Adrenal gland (tissue), 9 donors: ENCODE measurements at regions not wholly inside any gene's neighbourhood (a gene's known extent, or its start where the extent isn't known, plus 50 kb on each side); places are given as distances from the start of the nearest gene placed in this dataset.
"Not testable (repeated sequence)": the region's sequence is repeated elsewhere in the genome, so short reads cannot be mapped to it uniquely, and the experiment has no call there.

Experiments used
- DNase-seq, 7 donors: peaks; one replicate each; pipeline ENCODE4 v3.0.0-alpha.2; 2019 to 2020
- H3K27ac ChIP-seq, 5 donors: fragments of 200-600 bp; sonication (generic) in 4 of 5; 1 replicate in 3 of 5; 2 replicates in 2 of 5; pipeline versions ENCODE4 v1.5.1 to v1.8.0; 2016 to 2020; ENCODE audit warnings: mild to moderate bottlenecking in 1 of 5
- H3K27me3 ChIP-seq: fragments of 200-600 bp; 2 replicates; pipeline ENCODE4 v1.8.0; 2021
- H3K36me3 ChIP-seq, 2 donors: fragments of 200-600 bp; replicated peaks in 1 of 2; 1 replicate in 1 of 2; 2 replicates in 1 of 2; pipeline versions ENCODE4 v1.5.1 to v1.8.0; 2018 to 2022
- H3K4me1 ChIP-seq, 2 donors: fragments of 200-600 bp; replicated peaks in 1 of 2; 1 replicate in 1 of 2; 2 replicates in 1 of 2; pipeline versions ENCODE4 v1.5.1 to v1.8.0; 2018 to 2021
- H3K4me3 ChIP-seq, 4 donors: fragments of 200-600 bp; sonication (generic) in 3 of 4; one replicate each; pipeline ENCODE4 v1.5.1; 2016 to 2018
- H3K9me3 ChIP-seq, 3 donors: fragments of 200-600 bp; sonication (generic) in 1 of 3; replicated peaks in 1 of 3; 1 replicate in 2 of 3; 2 replicates in 1 of 3; pipeline versions ENCODE4 v1.5.1 to v1.8.0; 2016 to 2021
- CTCF ChIP-seq, 6 experiments: fragments of 450-650 bp in 4 of 6; fragments of 200-600 bp in 2 of 6; sonication (generic) in 1 of 6; IDR thresholded peaks; 1 replicate in 5 of 6; 2 replicates in 1 of 6; pipeline versions ENCODE4 v1.5.1 to v1.8.0; 2016 to 2021; ENCODE audit warnings: antibody characterized with exemption in 6 of 6, mild to moderate bottlenecking in 2 of 6, moderate library complexity in 1 of 6
- POLR2A ChIP-seq, 2 donors: fragments of 450-650 bp; IDR thresholded peaks; one replicate each; pipeline ENCODE4 v1.6.1; 2017; ENCODE audit warnings: antibody characterized with exemption in 2 of 2, mild to moderate bottlenecking in 2 of 2, moderate library complexity in 1 of 2
- WGBS, 4 donors: extraction: QIAGEN DNeasy Blood & Tissue Kit in 2 of 4; methylation state at CpG; one replicate each; pipeline versions ENCODE4 v1.1.5 to v1.1.7; 2013 to 2017; 5-methylcytosine and 5-hydroxymethylcytosine counted together
- intact Hi-C, 2 donors: fragments of 100-400 bp; cut with DNase I; formaldehyde crosslinking; loops; one replicate each; pipeline versions ENCODE4 v1.14.1 to v1.15.0; 2022 to 2023
- donor health status: healthy with polysubstance abuse.
- donor health status: Bipolar disorder and iron deficiency.
- donor health status: DM: yes; HTN: yes; CAD: no.
- donor health status: DM: no; HTN: no; CAD: no.
- donor health status: DM: no; HTN: no; CAD: no.

- Histone ChIP-seq H3K4me1 (no peaks in the 10 kb centered on the region), H3K36me3 (no peaks in the 10 kb centered on the region), H3K9me3 (no peaks in the 10 kb centered on the region), H3K4me3 (no peak overlapping the region), H3K27me3 (no peaks in the 10 kb centered on the region), H3K27ac (no peak overlapping the region)
- intact Hi-C loops: no loop called here
- DNase-seq: no peak
- WGBS, 4 donors: 32 to 71% (median 50%) methylated on average over 3 of the region's 3 CpGs
- no peak for TF ChIP-seq POLR2A (IDR thresholded peaks at IDR 0.05)
These were observed 946.6 kb downstream of the STIM2 start for GRCh38 chr4:27807207-27807606.

GRCh38 chr4:27811948-27812347 is 951.3 kb downstream of the STIM2 start:
- Histone ChIP-seq H3K27me3 (no peaks in the 10 kb centered on the region), H3K9me3 (no peaks in the 10 kb centered on the region), H3K36me3 (no peaks in the 10 kb centered on the region), H3K27ac (no peak overlapping the region), H3K4me3 (no peak overlapping the region), H3K4me1 (no peaks in the 10 kb centered on the region)
- TF ChIP-seq CTCF (IDR thresholded peaks at IDR 0.05): no peak
- no peak for TF ChIP-seq POLR2A (IDR thresholded peaks at IDR 0.05)
- 71 to 79% (median 73%) methylated on average over 3 of the region's 3 CpGs for WGBS, 4 donors
- intact Hi-C loops: no loop called here
- no peak for DNase-seq

DNA sequence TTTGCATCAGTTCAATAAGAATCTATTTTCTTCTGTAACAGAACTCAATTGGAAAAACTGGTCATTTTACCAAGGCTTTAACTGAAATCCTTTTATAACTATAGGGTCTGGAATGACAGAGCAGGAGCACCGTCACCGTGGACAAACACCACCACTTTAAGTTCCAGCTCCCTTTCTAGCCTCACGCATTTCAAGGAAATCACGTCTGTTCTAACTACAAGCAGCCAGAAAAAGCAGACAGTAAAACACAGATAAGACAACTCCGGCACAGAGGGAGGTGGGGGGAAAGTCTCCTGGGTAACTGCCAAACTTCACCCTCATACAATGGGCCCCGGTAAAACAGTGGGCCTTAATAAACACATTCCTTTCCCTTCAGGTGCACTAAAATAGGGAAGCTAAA is 952.6 kb downstream of the STIM2 start:
- H3K4me1 ChIP-seq, H3K9me3 ChIP-seq, H3K36me3 ChIP-seq, H3K27ac ChIP-seq, H3K27me3 ChIP-seq, DNase-seq, intact Hi-C loops, H3K4me3 ChIP-seq: not testable (repeated sequence)
- WGBS, 4 donors: 19 to 32% (median 27%) methylated on average over 6 of the region's 6 CpGs

DNA sequence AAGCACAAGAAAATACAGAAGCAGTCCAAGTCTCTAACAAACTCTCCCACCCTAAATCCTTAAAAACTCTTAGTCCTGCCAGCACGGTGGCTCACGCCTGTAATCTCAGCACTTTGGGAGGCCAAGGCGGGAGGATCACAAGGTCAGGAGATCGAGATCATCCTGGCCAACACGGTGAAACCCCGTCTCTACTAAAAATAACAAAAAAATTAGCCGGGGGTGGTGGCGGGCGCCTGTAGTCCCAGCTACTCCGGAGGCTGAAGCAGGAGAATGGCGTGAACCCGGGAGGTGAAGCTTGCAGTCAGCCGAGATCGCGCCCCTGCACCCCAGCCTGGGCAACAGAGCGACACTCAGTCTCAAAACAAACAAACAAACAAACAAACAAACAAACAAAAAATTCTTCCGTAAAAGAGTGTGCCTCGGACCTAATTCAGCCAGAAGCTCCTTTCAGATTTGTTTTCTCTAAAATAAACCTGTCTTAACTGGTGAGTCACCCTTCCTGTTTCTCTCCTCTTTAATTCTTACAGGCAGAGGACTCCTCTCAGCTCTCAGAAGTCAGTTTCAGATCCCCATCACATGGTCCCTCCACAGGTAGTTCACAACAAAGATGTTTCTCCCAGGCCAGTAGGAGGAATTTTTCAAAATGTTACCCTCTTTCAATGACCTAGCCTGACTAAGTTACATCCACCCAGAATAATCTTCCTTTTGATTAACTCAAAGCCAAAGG is 953.2 kb downstream of the STIM2 start:
- H3K9me3 ChIP-seq, H3K27me3 ChIP-seq, H3K4me3 ChIP-seq, H3K4me1 ChIP-seq, H3K27ac ChIP-seq, DNase-seq, H3K36me3 ChIP-seq, intact Hi-C loops: not testable (repeated sequence)
- 72 to 82% (median 77%) methylated on average over 18 of the region's 18 CpGs for WGBS, 4 donors

DNA sequence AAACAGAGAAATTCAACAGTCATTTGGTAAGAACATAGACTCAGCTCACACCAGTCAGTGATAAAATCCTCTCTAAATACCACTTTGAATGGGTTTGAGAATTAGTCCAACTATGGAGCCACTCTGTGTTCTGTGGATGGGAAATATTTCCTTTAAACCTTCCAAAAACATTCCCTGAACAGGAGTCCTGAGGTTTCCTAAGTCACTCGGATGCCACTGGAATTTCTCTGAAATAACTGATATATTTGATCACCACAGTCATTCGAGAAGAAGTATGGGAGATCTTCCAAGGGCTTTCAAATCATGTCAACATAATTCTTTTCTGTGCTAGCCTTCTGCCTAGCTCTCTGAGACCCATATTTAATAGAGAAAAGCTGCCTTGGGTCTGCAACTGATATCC is 958.6 kb downstream of the STIM2 start:
- no peak for TF ChIP-seq POLR2A (IDR thresholded peaks at IDR 0.05)
- no peak for TF ChIP-seq CTCF (IDR thresholded peaks at IDR 0.05)
- DNase-seq: no peak
- WGBS, 4 donors: 40 to 55% (median 51%) methylated on average over 2 of the region's 2 CpGs
- no peak overlapping the region for H3K27ac ChIP-seq
- intact Hi-C loops: no loop called here
- H3K4me1 ChIP-seq: no peaks in the 10 kb centered on the region
- H3K36me3 ChIP-seq: no peaks in the 10 kb centered on the region
- H3K27me3 ChIP-seq: no peaks in the 10 kb centered on the region
- H3K9me3 ChIP-seq: no peaks in the 10 kb centered on the region
- no peak overlapping the region for H3K4me3 ChIP-seq

- no peak for TF ChIP-seq POLR2A (IDR thresholded peaks at IDR 0.05)
- no peak for TF ChIP-seq CTCF (IDR thresholded peaks at IDR 0.05)
- 62 to 70% (median 68%) methylated on average over 1 of the region's 1 CpG for WGBS, 4 donors
- Histone ChIP-seq H3K36me3 (no peaks in the 10 kb centered on the region), H3K4me1 (no peaks in the 10 kb centered on the region), H3K27ac (no peak overlapping the region), H3K4me3 (no peak overlapping the region), H3K9me3 (no peaks in the 10 kb centered on the region), H3K27me3 (no peaks in the 10 kb centered on the region)
- no peak for DNase-seq
- intact Hi-C loops: no loop called here
These were observed 968.2 kb downstream of the STIM2 start for GRCh38 chr4:27828843-27829242.
